ENCODE measurements at regions not wholly inside any gene's neighbourhood (a gene's known extent, or its start where the extent isn't known, plus 50 kb on each side); places are given as distances from the start of the nearest gene placed in this dataset.

DNA sequence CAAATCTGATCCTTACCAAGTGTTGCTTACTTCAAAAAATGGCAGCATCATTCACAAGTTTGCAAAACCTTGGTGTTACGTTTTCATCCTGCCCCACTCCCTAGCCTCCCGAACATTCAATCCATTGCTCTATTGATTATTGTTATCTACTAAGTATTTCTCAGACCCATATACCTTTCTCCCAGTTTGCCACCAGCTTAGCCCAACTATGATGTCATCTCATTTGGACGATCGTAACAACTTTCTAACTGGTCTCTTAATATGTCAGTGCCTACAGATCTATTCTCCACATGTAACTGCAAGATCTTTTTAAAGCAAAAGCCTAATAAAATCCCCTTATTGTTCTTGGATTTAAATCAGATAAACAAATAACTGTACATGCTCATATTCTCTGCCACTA, 497.1 kb upstream of the EDIL3 start:
- TF ChIP-seq POLR2A (IDR thresholded peaks at IDR 0.05; ENCODE audit: borderline replicate concordance, extremely low read depth, insufficient read depth, insufficient read length) = no peak
- TF ChIP-seq, protein P1, sequence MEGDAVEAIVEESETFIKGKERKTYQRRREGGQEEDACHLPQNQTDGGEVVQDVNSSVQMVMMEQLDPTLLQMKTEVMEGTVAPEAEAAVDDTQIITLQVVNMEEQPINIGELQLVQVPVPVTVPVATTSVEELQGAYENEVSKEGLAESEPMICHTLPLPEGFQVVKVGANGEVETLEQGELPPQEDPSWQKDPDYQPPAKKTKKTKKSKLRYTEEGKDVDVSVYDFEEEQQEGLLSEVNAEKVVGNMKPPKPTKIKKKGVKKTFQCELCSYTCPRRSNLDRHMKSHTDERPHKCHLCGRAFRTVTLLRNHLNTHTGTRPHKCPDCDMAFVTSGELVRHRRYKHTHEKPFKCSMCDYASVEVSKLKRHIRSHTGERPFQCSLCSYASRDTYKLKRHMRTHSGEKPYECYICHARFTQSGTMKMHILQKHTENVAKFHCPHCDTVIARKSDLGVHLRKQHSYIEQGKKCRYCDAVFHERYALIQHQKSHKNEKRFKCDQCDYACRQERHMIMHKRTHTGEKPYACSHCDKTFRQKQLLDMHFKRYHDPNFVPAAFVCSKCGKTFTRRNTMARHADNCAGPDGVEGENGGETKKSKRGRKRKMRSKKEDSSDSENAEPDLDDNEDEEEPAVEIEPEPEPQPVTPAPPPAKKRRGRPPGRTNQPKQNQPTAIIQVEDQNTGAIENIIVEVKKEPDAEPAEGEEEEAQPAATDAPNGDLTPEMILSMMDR (IDR thresholded peaks at IDR 0.05 in 2 of 3, conservative IDR thresholded peaks at IDR 0.05 in 1 of 3; ENCODE audit: borderline replicate concordance in 1 of 3, insufficient read depth in 1 of 3, low read depth in 2 of 3, low read length in 2 of 3) = no peak
- no peak for TF ChIP-seq CEBPB (IDR thresholded peaks at IDR 0.05; ENCODE audit: low read depth)
- TF ChIP-seq EZH2phosphoT487 (IDR thresholded peaks at IDR 0.05; ENCODE audit: borderline replicate concordance) = no peak
- no peak for TF ChIP-seq POLR2AphosphoS5 (IDR thresholded peaks at IDR 0.05; ENCODE audit: low read depth, low read length)
- TF ChIP-seq RAD21 (IDR thresholded peaks at IDR 0.05; ENCODE audit: low read depth) = no peak
- TF ChIP-seq SP1 (IDR thresholded peaks at IDR 0.05; ENCODE audit: low read depth) = no peak
- no peak for TF ChIP-seq EGR1 (IDR thresholded peaks at IDR 0.05; ENCODE audit: low read depth)
- TF ChIP-seq EZH2 (IDR thresholded peaks at IDR 0.05) = no peak
- TF ChIP-seq, protein P2, sequence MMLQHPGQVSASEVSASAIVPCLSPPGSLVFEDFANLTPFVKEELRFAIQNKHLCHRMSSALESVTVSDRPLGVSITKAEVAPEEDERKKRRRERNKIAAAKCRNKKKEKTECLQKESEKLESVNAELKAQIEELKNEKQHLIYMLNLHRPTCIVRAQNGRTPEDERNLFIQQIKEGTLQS (IDR thresholded peaks at IDR 0.05) = no peak
- TF ChIP-seq, protein P3, sequence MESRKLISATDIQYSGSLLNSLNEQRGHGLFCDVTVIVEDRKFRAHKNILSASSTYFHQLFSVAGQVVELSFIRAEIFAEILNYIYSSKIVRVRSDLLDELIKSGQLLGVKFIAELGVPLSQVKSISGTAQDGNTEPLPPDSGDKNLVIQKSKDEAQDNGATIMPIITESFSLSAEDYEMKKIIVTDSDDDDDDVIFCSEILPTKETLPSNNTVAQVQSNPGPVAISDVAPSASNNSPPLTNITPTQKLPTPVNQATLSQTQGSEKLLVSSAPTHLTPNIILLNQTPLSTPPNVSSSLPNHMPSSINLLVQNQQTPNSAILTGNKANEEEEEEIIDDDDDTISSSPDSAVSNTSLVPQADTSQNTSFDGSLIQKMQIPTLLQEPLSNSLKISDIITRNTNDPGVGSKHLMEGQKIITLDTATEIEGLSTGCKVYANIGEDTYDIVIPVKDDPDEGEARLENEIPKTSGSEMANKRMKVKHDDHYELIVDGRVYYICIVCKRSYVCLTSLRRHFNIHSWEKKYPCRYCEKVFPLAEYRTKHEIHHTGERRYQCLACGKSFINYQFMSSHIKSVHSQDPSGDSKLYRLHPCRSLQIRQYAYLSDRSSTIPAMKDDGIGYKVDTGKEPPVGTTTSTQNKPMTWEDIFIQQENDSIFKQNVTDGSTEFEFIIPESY (IDR thresholded peaks at IDR 0.05; ENCODE audit: extremely low read depth, insufficient replicate concordance, low read length) = no peak
- no peak for TF ChIP-seq ZNF274 (IDR thresholded peaks at IDR 0.05; ENCODE audit: low read depth, low read length)
- TF ChIP-seq JUND (IDR thresholded peaks at IDR 0.05) = no peak
- TF ChIP-seq ZFX (IDR thresholded peaks at IDR 0.05) = no peak

Data from HCT116 (cell line).